IMR-90 (cell line): ENCODE measurements at regions not wholly inside any gene's neighbourhood (a gene's known extent, or its start where the extent isn't known, plus 50 kb on each side); places are given as distances from the start of the nearest gene placed in this dataset.

Source experiments
- ATAC-seq: fragments of 200-7000 bp; cut with Tn5 transposase; 2 replicates; pipeline ENCODE4 v1.9.1; 2020; ENCODE audit warnings: low read depth, mild to moderate bottlenecking, moderate library complexity
- BruUV-seq: library from RNA; stranded (reverse); fragments of 400-500 nt; replicated peaks from 2 replicates; lab custom pipeline; 2021; lab: Mats Ljungman, UMichigan
- CTCF ChIA-PET: fragments of 300-600 bp; formaldehyde crosslinking; extraction: SDS; loops from one replicate; lab custom pipeline; 2021; ENCODE audit warnings: antibody characterized with exemption; lab: Yijun Ruan, JAX
- POLR2A ChIA-PET: fragments of 300-600 bp; sonication (Branson Sonifier 250); formaldehyde crosslinking; loops from one replicate; lab custom pipeline; 2022; ENCODE audit warnings: antibody characterized with exemption; ENCODE audit not compliant: unreplicated experiment; lab: Charles Lee
- DNase-seq: peaks from one replicate; pipeline ENCODE4 v3.0.0; 2013
- H2AFZ ChIP-seq: replicated peaks from 2 replicates; pipeline ENCODE3; 2013; ENCODE audit warnings: low read length, mild to moderate bottlenecking; ENCODE audit not compliant: poor library complexity
- H2AK5ac ChIP-seq: 2 replicates; pipeline ENCODE4 v1.6.1; 2013; ENCODE audit warnings: low read depth, low read length, inconsistent platforms
- H2AK9ac ChIP-seq: replicated peaks from 2 replicates; pipeline ENCODE3; 2013; ENCODE audit warnings: mild to moderate bottlenecking, low read depth, low read length, moderate library complexity; ENCODE audit not compliant: poor library complexity
- H2BK120ac ChIP-seq: 2 replicates; pipeline ENCODE4 v1.6.1; 2013; ENCODE audit warnings: low read depth, low read length, inconsistent platforms
- H2BK15ac ChIP-seq: 3 replicates; pipeline ENCODE4 v1.6.1; 2013; ENCODE audit warnings: low read depth, low read length, inconsistent platforms
- H2BK20ac ChIP-seq: 2 replicates; pipeline ENCODE4 v1.6.1; 2013; ENCODE audit warnings: low read depth, mild to moderate bottlenecking, inconsistent platforms, low read length, moderate library complexity
- H2BK5ac ChIP-seq: 2 replicates; pipeline ENCODE4 v1.6.1; 2013; ENCODE audit warnings: mild to moderate bottlenecking, low read depth, low read length, inconsistent platforms; ENCODE audit not compliant: poor library complexity, severe bottlenecking
- H3K14ac ChIP-seq: replicated peaks from 2 replicates; pipeline ENCODE4 v1.6.1; 2013; ENCODE audit warnings: low read depth, low read length, inconsistent platforms
- H3K18ac ChIP-seq: 2 replicates; pipeline ENCODE4 v1.6.1; 2013; ENCODE audit warnings: low read depth, low read length, control low read depth
- H3K23ac ChIP-seq: 2 replicates; pipeline ENCODE4 v1.6.1; 2013; ENCODE audit warnings: low read depth, low read length, inconsistent platforms
- H3K27ac ChIP-seq: 2 replicates; pipeline ENCODE4 v1.5.1; 2013; ENCODE audit warnings: mild to moderate bottlenecking, control low read depth, low read length; ENCODE audit not compliant: insufficient read depth
- H3K27me3 ChIP-seq: 2 replicates; pipeline ENCODE4 v1.6.1; 2013; ENCODE audit warnings: low read length; ENCODE audit not compliant: control insufficient read depth, insufficient read depth
- H3K36me3 ChIP-seq: 2 replicates; pipeline ENCODE4 v1.6.1; 2013; ENCODE audit warnings: low read length, mixed read lengths; ENCODE audit not compliant: control insufficient read depth, insufficient read depth
- H3K4ac ChIP-seq: 2 replicates; pipeline ENCODE4 v1.6.1; 2013; ENCODE audit warnings: low read depth, low read length, inconsistent platforms
- H3K4me1 ChIP-seq: 2 replicates; pipeline ENCODE4 v1.6.1; 2013; ENCODE audit warnings: low read length, mixed read lengths; ENCODE audit not compliant: control insufficient read depth, insufficient read depth
- H3K4me2 ChIP-seq: 2 replicates; pipeline ENCODE4 v1.6.1; 2013; ENCODE audit warnings: low read depth, mild to moderate bottlenecking, control low read depth, low read length, moderate library complexity
- H3K4me3 ChIP-seq: 2 replicates; pipeline ENCODE4 v1.5.1; 2013; ENCODE audit warnings: low read depth, mild to moderate bottlenecking, control low read depth, low read length, moderate library complexity; ENCODE audit not compliant: insufficient read depth
- H3K56ac ChIP-seq: 2 replicates; pipeline ENCODE4 v1.6.1; 2013; ENCODE audit warnings: low read length, inconsistent platforms; ENCODE audit not compliant: insufficient read depth; ENCODE audit errors: extremely low read depth
- H3K79me1 ChIP-seq, 2 experiments: 2 replicates each; pipeline ENCODE4 v1.6.1; 2013; ENCODE audit warnings: low read length in 2 of 2, inconsistent platforms in 1 of 2, low read depth in 1 of 2
- H3K9ac ChIP-seq: 2 replicates; pipeline ENCODE4 v1.6.1; 2013; ENCODE audit warnings: low read depth, low read length, control low read depth
- H3K9me1 ChIP-seq: 2 replicates; pipeline ENCODE4 v1.6.1; 2013; ENCODE audit warnings: low read length, inconsistent platforms; ENCODE audit not compliant: insufficient read depth
- H3K9me3 ChIP-seq: 2 replicates; pipeline ENCODE4 v1.6.1; 2013; ENCODE audit warnings: low read length; ENCODE audit not compliant: control insufficient read depth, insufficient read depth
- H4K20me1 ChIP-seq: 2 replicates; pipeline ENCODE4 v1.6.1; 2013; ENCODE audit warnings: low read length, inconsistent platforms; ENCODE audit not compliant: insufficient read depth
- H4K5ac ChIP-seq: 2 replicates; pipeline ENCODE4 v1.6.1; 2013; ENCODE audit warnings: mild to moderate bottlenecking, low read depth, low read length, control low read depth
- H4K8ac ChIP-seq, 2 experiments: 2 replicates each; pipeline ENCODE4 v1.6.1; 2013; ENCODE audit warnings: low read depth in 2 of 2, low read length in 2 of 2, control low read depth in 1 of 2, inconsistent platforms in 1 of 2
- H4K91ac ChIP-seq: 2 replicates; pipeline ENCODE4 v1.6.1; 2013; ENCODE audit warnings: low read depth, low read length, inconsistent platforms; ENCODE audit not compliant: insufficient read depth
- CEBPB ChIP-seq: IDR thresholded peaks from 2 replicates; pipeline ENCODE4 v1.6.1; 2012; ENCODE audit warnings: low read depth, low read length, improper control_type of control experiment
- CHD1 ChIP-seq: IDR thresholded peaks from 2 replicates; pipeline ENCODE4 v1.6.1; 2012; ENCODE audit warnings: low read depth, low read length, improper control_type of control experiment
- CTCF ChIP-seq: conservative IDR thresholded peaks from 2 replicates; pipeline ENCODE4 v1.5.1; 2012; ENCODE audit warnings: mild to moderate bottlenecking, low read depth, low read length, improper control_type of control experiment
- ELK1 ChIP-seq: fragments of 150-350 bp; IDR thresholded peaks from 2 replicates; pipeline ENCODE4 v1.6.1; 2016; ENCODE audit warnings: low read depth, mild to moderate bottlenecking, low read length, moderate library complexity, borderline replicate concordance
- FOS ChIP-seq: fragments of 150-350 bp; IDR thresholded peaks from 2 replicates; pipeline ENCODE4 v1.6.1; 2016; ENCODE audit warnings: low read depth, low read length
- MAFK ChIP-seq: IDR thresholded peaks from 2 replicates; pipeline ENCODE4 v1.6.1; 2012; ENCODE audit warnings: low read depth, low read length, improper control_type of control experiment
- MAZ ChIP-seq: IDR thresholded peaks from 2 replicates; pipeline ENCODE4 v1.6.1; 2012; ENCODE audit warnings: low read depth, mild to moderate bottlenecking, low read length, improper control_type of control experiment, moderate library complexity, borderline replicate concordance
- MXI1 ChIP-seq: IDR thresholded peaks from 2 replicates; pipeline ENCODE4 v1.6.1; 2012; ENCODE audit warnings: low read depth, mild to moderate bottlenecking, low read length, moderate library complexity, borderline replicate concordance
- POLR2A ChIP-seq: IDR thresholded peaks from 2 replicates; pipeline ENCODE4 v1.6.1; 2012; ENCODE audit warnings: mild to moderate bottlenecking, low read depth, low read length
- RAD21 ChIP-seq: IDR thresholded peaks from 2 replicates; pipeline ENCODE4 v1.6.1; 2012; ENCODE audit warnings: low read length, improper control_type of control experiment
- RCOR1 ChIP-seq: IDR thresholded peaks from 2 replicates; pipeline ENCODE4 v1.6.1; 2012; ENCODE audit warnings: mild to moderate bottlenecking, low read length, improper control_type of control experiment; ENCODE audit not compliant: insufficient replicate concordance
- SMC3 ChIP-seq: fragments of 150-350 bp; IDR thresholded peaks from 2 replicates; pipeline ENCODE4 v1.6.1; 2016; ENCODE audit warnings: low read depth, mild to moderate bottlenecking, antibody characterized with exemption, low read length, moderate library complexity
- USF2 ChIP-seq: fragments of 150-350 bp; IDR thresholded peaks from 2 replicates; pipeline ENCODE4 v1.6.1; 2017; ENCODE audit warnings: mild to moderate bottlenecking, antibody characterized with exemption, low read length, low read depth
- WGBS, 2 experiments: methylation state at CpG; one replicate each; pipeline versions ENCODE4 v1.1.5 to v1.1.7; 2013; ENCODE audit warnings: missing lambda C conversion rate in 2 of 2; ENCODE audit not compliant: insufficient read length in 1 of 2; ENCODE audit errors: extremely low coverage in 2 of 2; 5-methylcytosine and 5-hydroxymethylcytosine counted together
- dilution Hi-C: fragments of 300-500 bp; cut with HindIII; formaldehyde crosslinking; loops from one replicate; pipeline ENCODE4 v1.14.3; 2018; ENCODE audit warnings: low sequenced_read_pairs; ENCODE audit not compliant: unreplicated experiment
- in situ Hi-C: fragments of 300-500 bp; cut with MboI; formaldehyde crosslinking; loops from 3 replicates; pipeline ENCODE4 v1.14.3; 2019; ENCODE audit warnings: low sequenced_read_pairs, inconsistent platforms, mixed read lengths
- intact Hi-C: fragments of 100-400 bp; cut with micrococcal nuclease; formaldehyde crosslinking; loops from 2 replicates; pipeline ENCODE4 v1.10.0; 2022

GRCh38 chrY:12310832-12311231, 390.2 kb upstream of the USP9Y start:
- POLR2A ChIA-PET, result no interaction called here
- no peak for TF ChIP-seq CEBPB
- TF ChIP-seq FOS, result no peak
- no peak for TF ChIP-seq POLR2A
- no peak for TF ChIP-seq MAZ
- TF ChIP-seq RCOR1, result no peak
- TF ChIP-seq SMC3, result no peak
- no peak for TF ChIP-seq MAFK
- TF ChIP-seq CTCF, result no peak
- no peak for TF ChIP-seq USF2
- no peak for TF ChIP-seq RAD21
- no peak for TF ChIP-seq ELK1
- TF ChIP-seq CHD1, result no peak
- TF ChIP-seq MXI1, result no peak
- Histone ChIP-seq H3K18ac (no peak overlapping the region), H2BK15ac (no peak overlapping the region), H2BK120ac (no peak overlapping the region), H2AK9ac (no peak overlapping the region), H4K5ac (no peak overlapping the region), H3K9ac (no peak overlapping the region), H3K79me1 (no peaks in the 10 kb centered on the region), H2AFZ (no peak overlapping the region), H3K56ac (no peak overlapping the region), H3K9me1 (no peaks in the 10 kb centered on the region), H3K4me2 (no peak overlapping the region), H3K27me3 (no peaks in the 10 kb centered on the region), H4K8ac (no peak overlapping the region), H3K36me3 (no peaks in the 10 kb centered on the region), H4K91ac (no peak overlapping the region), H3K4me3 (no peak overlapping the region), H2BK5ac (no peak overlapping the region), H3K27ac (no peak overlapping the region), H2BK20ac (no peak overlapping the region), H3K14ac (no peak overlapping the region), H3K4me1 (no peaks in the 10 kb centered on the region), H4K20me1 (no peaks in the 10 kb centered on the region), H3K9me3 (no peaks in the 10 kb centered on the region), H3K23ac (no peak overlapping the region), H3K4ac (no peak overlapping the region), H2AK5ac (no peak overlapping the region)
- no peak for DNase-seq
- BruUV-seq, result no TSS peak
- in situ Hi-C loops, result no loop called here
- CTCF ChIA-PET, result no interaction called here
- dilution Hi-C loops, result no loop called here
- no CpG with 5 or more reads among the region's 5 CpGs for WGBS, 2 experiments
- no peak for ATAC-seq
- intact Hi-C loops, result no loop called here
